Smooth muscle cell (in vitro differentiated cells): ENCODE measurements at regions not wholly inside any gene's neighbourhood (a gene's known extent, or its start where the extent isn't known, plus 50 kb on each side); places are given as distances from the start of the nearest gene placed in this dataset.

Experiments used
- DNase-seq: peaks from one replicate; lab custom pipeline; 2025; ENCODE audit not compliant: unreplicated experiment; lab: John Stamatoyannopoulos, UW
- H2AFZ ChIP-seq: fragments of 200-600 bp; sonication (generic); 2 replicates; pipeline ENCODE4 v1.6.0; 2016; ENCODE audit warnings: antibody characterized with exemption, low read depth, mild to moderate bottlenecking
- H3F3A ChIP-seq: fragments of 200-600 bp; sonication (generic); 2 replicates; pipeline ENCODE4 v1.6.0; 2017; ENCODE audit warnings: antibody characterized with exemption, low read depth
- H3K27ac ChIP-seq: fragments of 200-600 bp; sonication (generic); 2 replicates; pipeline ENCODE4 v1.5.1; 2016; ENCODE audit warnings: low read depth, mild to moderate bottlenecking
- H3K27me3 ChIP-seq: fragments of 200-600 bp; sonication (generic); 2 replicates; pipeline ENCODE4 v1.6.1; 2016; ENCODE audit warnings: low read depth, mild to moderate bottlenecking
- H3K36me3 ChIP-seq: fragments of 200-600 bp; sonication (generic); 2 replicates; pipeline ENCODE4 v1.5.1; 2016; ENCODE audit warnings: low read depth
- H3K4me1 ChIP-seq: fragments of 200-600 bp; sonication (generic); 2 replicates; pipeline ENCODE4 v1.5.1; 2016; ENCODE audit warnings: low read depth
- H3K4me2 ChIP-seq: fragments of 200-600 bp; sonication (generic); 2 replicates; pipeline ENCODE4 v1.6.0; 2016; ENCODE audit warnings: mild to moderate bottlenecking
- H3K4me3 ChIP-seq: fragments of 200-600 bp; sonication (generic); 2 replicates; pipeline ENCODE4 v1.5.1; 2016; ENCODE audit warnings: mild to moderate bottlenecking
- H3K79me2 ChIP-seq: fragments of 200-600 bp; sonication (generic); 2 replicates; pipeline ENCODE4 v1.6.0; 2016; ENCODE audit warnings: low read depth, mild to moderate bottlenecking
- H3K9ac ChIP-seq: fragments of 200-600 bp; sonication (generic); 2 replicates; pipeline ENCODE4 v1.6.0; 2016; ENCODE audit warnings: low read depth
- H3K9me3 ChIP-seq: fragments of 200-600 bp; sonication (generic); replicated peaks from 2 replicates; pipeline ENCODE4 v1.5.1; 2016; ENCODE audit warnings: low read depth
- H4K20me1 ChIP-seq: fragments of 200-600 bp; sonication (generic); 2 replicates; pipeline ENCODE4 v1.6.0; 2016; ENCODE audit warnings: low read depth
- WGBS: methylation state at CpG from one replicate; pipeline ENCODE4 v1.1.7; 2016; ENCODE audit warnings: low lambda C conversion rate; 5-methylcytosine and 5-hydroxymethylcytosine counted together
- TF ChIP-seq, protein P1 (sequence below): fragments of 200-600 bp; sonication (generic); IDR thresholded peaks from 2 replicates; pipeline ENCODE4 v1.5.1; 2017; ENCODE audit warnings: borderline replicate concordance, mild to moderate bottlenecking, antibody characterized with exemption; ENCODE audit not compliant: insufficient read depth, poor library complexity, severe bottlenecking

DNA sequence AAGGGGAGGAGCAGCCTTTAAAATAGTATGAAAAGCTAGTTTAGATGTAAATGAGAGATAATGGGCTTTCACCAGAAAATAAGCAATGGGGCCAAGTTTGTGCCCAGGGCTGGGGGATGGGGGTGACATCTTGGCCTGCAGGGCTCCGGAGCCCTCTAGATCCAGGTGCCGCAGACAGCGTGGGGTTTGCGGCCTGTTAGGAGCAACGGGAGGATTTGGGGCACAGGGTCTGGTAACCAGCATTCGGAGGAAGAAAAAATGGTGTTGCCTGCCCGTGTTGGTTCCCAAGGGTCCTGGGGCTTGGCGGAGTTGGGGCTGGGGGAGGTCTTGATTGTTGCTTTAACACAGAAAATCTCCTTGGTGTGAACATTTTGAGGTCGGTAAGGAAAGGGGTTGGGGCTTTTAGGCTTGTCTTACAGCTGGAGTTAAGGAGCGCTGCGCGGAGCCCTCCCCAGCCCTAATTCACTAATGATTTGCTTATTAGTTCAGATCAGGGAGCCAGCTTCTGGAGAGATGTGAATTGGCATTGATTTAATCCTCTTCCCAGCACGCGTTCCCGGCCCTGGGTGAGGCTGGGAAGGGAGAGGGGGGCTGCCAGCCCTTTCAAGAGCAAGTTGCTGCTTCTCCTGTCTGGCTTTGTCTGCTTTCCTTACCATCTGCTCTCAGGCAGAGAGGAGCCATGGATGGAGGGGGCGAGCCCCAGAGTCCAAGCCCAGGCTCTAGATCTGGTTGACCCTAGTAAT, 443.4 kb downstream of the BCOR start:
- Histone ChIP-seq H2AFZ (peak overlapping the region; percentile 71), H3K36me3 (no peaks in the 10 kb centered on the region), H3K27ac (peak overlapping the region; percentile 6), H3K4me2 (peak overlapping the region; percentile 67), H3K79me2 (no peaks in the 10 kb centered on the region), H3K4me3 (no peak overlapping the region), H3K9ac (peak overlapping the region; percentile 16), H4K20me1 (no peaks in the 10 kb centered on the region), H3K27me3 (no peaks in the 10 kb centered on the region), H3K4me1 (peaks cover 21% of the 10 kb centered on the region), H3K9me3 (no peaks in the 10 kb centered on the region), H3F3A (no peaks in the 10 kb centered on the region)
- 39% methylated on average over 16 of the region's 16 CpGs for WGBS
- no peak for DNase-seq
- TF ChIP-seq, protein P1, sequence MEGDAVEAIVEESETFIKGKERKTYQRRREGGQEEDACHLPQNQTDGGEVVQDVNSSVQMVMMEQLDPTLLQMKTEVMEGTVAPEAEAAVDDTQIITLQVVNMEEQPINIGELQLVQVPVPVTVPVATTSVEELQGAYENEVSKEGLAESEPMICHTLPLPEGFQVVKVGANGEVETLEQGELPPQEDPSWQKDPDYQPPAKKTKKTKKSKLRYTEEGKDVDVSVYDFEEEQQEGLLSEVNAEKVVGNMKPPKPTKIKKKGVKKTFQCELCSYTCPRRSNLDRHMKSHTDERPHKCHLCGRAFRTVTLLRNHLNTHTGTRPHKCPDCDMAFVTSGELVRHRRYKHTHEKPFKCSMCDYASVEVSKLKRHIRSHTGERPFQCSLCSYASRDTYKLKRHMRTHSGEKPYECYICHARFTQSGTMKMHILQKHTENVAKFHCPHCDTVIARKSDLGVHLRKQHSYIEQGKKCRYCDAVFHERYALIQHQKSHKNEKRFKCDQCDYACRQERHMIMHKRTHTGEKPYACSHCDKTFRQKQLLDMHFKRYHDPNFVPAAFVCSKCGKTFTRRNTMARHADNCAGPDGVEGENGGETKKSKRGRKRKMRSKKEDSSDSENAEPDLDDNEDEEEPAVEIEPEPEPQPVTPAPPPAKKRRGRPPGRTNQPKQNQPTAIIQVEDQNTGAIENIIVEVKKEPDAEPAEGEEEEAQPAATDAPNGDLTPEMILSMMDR, result no peak

DNA sequence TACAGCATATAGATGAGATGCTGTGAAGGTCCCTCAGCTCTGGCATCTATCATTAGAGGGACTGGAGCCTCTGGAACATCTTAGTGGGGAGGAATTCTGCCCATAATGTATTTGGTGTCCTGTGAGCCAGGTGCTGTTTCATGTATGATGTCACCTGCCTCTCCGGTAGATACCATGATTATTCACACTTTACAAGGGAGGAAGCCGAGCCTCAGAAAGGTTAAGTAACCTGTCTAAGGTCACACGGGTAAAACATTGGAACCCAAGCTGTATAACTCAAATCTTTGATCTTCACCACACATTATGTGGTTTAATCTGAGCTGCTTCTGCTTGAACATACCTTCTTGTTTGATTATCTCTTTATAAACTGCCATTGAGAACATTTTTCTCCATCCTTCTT, 442.8 kb downstream of the BCOR start:
- Histone ChIP-seq H2AFZ (no peak overlapping the region), H3K27ac (no peak overlapping the region), H4K20me1 (no peaks in the 10 kb centered on the region), H3K79me2 (no peaks in the 10 kb centered on the region), H3K27me3 (no peaks in the 10 kb centered on the region), H3K4me2 (no peak overlapping the region), H3F3A (no peaks in the 10 kb centered on the region), H3K9ac (no peak overlapping the region), H3K36me3 (no peaks in the 10 kb centered on the region), H3K4me1 (peaks cover 21% of the 10 kb centered on the region), H3K9me3 (no peaks in the 10 kb centered on the region), H3K4me3 (no peak overlapping the region)
- TF ChIP-seq, protein P1, result no peak
- DNase-seq, result no peak
- WGBS, result 70% methylated on average over 3 of the region's 3 CpGs

DNA sequence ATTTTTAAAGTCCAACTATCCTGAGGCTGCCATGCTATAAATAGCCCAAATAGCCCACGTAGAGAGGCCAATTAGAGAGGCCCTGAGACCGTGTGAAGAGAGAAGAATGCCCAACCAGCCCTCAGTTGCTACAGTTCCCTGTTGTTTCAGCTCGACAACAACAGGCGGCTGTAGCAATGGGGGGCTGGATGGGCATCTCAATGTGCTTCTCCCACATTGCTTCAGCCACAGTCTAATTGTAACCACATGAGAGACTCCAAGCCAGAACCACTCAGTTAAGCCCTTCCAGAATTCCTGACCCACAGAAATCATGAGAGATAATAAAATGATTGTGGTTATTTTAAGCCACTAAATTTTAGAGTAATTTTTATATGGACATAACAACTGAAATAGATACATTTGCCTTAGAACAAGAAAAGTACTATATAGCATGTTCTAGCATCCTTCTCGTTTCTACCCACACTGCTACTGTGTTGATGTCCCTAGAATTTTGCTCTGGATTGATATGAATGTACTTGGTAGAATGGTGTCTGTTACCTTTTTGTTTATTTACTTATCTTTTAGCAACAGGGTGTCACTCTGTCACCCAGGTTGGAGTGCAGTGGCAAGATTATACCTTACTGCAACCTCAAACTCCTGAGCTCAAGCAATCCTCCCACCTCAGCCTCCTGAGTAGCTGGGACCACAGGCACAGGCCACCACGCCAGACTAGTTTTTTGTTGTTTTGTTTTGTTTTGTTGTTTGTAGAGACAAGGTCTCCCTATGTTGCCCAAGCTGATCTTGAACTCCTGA, 436.4 kb downstream of the BCOR start:
- Histone ChIP-seq H3F3A (no peaks in the 10 kb centered on the region), H3K9me3 (no peaks in the 10 kb centered on the region), H3K27ac (no peak overlapping the region), H2AFZ (no peak overlapping the region), H3K36me3 (no peaks in the 10 kb centered on the region), H3K4me2 (no peak overlapping the region), H3K79me2 (no peaks in the 10 kb centered on the region), H4K20me1 (no peaks in the 10 kb centered on the region), H3K27me3 (no peaks in the 10 kb centered on the region), H3K4me3 (no peak overlapping the region), H3K9ac (no peak overlapping the region), H3K4me1 (no peaks in the 10 kb centered on the region)
- DNase-seq, result no peak
- 58% methylated on average over 6 of the region's 6 CpGs for WGBS
- TF ChIP-seq, protein P1, result no peak
